Upper lobe of left lung (tissue), 6 donors: ENCODE measurements at regions not wholly inside any gene's neighbourhood (a gene's known extent, or its start where the extent isn't known, plus 50 kb on each side); places are given as distances from the start of the nearest gene placed in this dataset.

Experiments used
- ATAC-seq, 2 donors: fragments of 200-7000 bp; cut with Tn5 transposase; one replicate each; pipeline ENCODE4 v1.9.1; 2022; ENCODE audit warnings: mild to moderate bottlenecking in 2 of 2, moderate library complexity in 2 of 2; ENCODE audit not compliant: low FRiP score in 2 of 2
- DNase-seq, 2 donors: peaks; one replicate each; pipeline ENCODE4 v3.0.0-alpha.2; 2019 to 2020
- H3K27ac ChIP-seq, 4 donors: fragments of 200-600 bp; sonication (generic); one replicate each; pipeline ENCODE4 v1.5.1; 2016 to 2019
- H3K27me3 ChIP-seq, 4 donors: fragments of 200-600 bp; sonication (generic); one replicate each; pipeline ENCODE4 v1.5.1; 2017 to 2019
- H3K36me3 ChIP-seq, 4 donors: fragments of 200-600 bp; sonication (generic); one replicate each; pipeline ENCODE4 v1.5.1; 2016 to 2019
- H3K4me1 ChIP-seq, 4 donors: fragments of 200-600 bp; sonication (generic); one replicate each; pipeline ENCODE4 v1.5.1; 2018 to 2019
- H3K4me3 ChIP-seq, 4 donors: fragments of 200-600 bp; sonication (generic); one replicate each; pipeline ENCODE4 v1.5.1; 2017 to 2019; ENCODE audit warnings: mild to moderate bottlenecking in 2 of 4, moderate library complexity in 1 of 4
- H3K9me3 ChIP-seq, 4 donors: fragments of 200-600 bp; sonication (generic); one replicate each; pipeline ENCODE4 v1.5.1; 2018 to 2019
- EP300 ChIP-seq, 4 donors: sonication (generic); formaldehyde crosslinking; IDR thresholded peaks; one replicate each; pipeline ENCODE4 v1.5.1; 2017; ENCODE audit warnings: antibody characterized with exemption in 4 of 4, control low read depth in 2 of 4
- POLR2A ChIP-seq, 4 donors: fragments of 450-650 bp; IDR thresholded peaks; one replicate each; pipeline ENCODE4 v1.5.1; 2016 to 2017; ENCODE audit warnings: antibody characterized with exemption in 4 of 4, mild to moderate bottlenecking in 2 of 4
- POLR2AphosphoS5 ChIP-seq, 2 donors: sonication (generic); formaldehyde crosslinking; IDR thresholded peaks; one replicate each; pipeline ENCODE4 v1.5.1; 2017; ENCODE audit warnings: antibody characterized with exemption in 2 of 2
- WGBS, 2 donors: methylation state at CpG; one replicate each; pipeline ENCODE4 v1.1.5; 2017 to 2018; 5-methylcytosine and 5-hydroxymethylcytosine counted together
- TF ChIP-seq, protein P1 (sequence below), 6 experiments: fragments of 450-650 bp in 4 of 6; fragments of 200-600 bp in 2 of 6; sonication (generic) in 2 of 6; IDR thresholded peaks; one replicate each; pipeline ENCODE4 v1.5.1; 2016 to 2019; ENCODE audit warnings: antibody characterized with exemption in 6 of 6
- donor health status: DM: no; HTN: no; CAD: no; lungs with moderate emphysema.
- donor health status: DM: no; HTN: yes; CAD: no; lungs with severe emphysema.

- 55 to 66% methylated on average over 4 of the region's 4 CpGs for WGBS, 2 donors
- H3K4me1 ChIP-seq, result no peaks in the 10 kb centered on the region
- no peak overlapping the region for H3K27ac ChIP-seq
- no peaks in the 10 kb centered on the region for H3K27me3 ChIP-seq
- no peak for TF ChIP-seq POLR2A (IDR thresholded peaks at IDR 0.05)
- TF ChIP-seq, protein P1, sequence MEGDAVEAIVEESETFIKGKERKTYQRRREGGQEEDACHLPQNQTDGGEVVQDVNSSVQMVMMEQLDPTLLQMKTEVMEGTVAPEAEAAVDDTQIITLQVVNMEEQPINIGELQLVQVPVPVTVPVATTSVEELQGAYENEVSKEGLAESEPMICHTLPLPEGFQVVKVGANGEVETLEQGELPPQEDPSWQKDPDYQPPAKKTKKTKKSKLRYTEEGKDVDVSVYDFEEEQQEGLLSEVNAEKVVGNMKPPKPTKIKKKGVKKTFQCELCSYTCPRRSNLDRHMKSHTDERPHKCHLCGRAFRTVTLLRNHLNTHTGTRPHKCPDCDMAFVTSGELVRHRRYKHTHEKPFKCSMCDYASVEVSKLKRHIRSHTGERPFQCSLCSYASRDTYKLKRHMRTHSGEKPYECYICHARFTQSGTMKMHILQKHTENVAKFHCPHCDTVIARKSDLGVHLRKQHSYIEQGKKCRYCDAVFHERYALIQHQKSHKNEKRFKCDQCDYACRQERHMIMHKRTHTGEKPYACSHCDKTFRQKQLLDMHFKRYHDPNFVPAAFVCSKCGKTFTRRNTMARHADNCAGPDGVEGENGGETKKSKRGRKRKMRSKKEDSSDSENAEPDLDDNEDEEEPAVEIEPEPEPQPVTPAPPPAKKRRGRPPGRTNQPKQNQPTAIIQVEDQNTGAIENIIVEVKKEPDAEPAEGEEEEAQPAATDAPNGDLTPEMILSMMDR (IDR thresholded peaks at IDR 0.05), result no peak
- TF ChIP-seq POLR2AphosphoS5 (IDR thresholded peaks at IDR 0.05), result no peak
- TF ChIP-seq EP300 (IDR thresholded peaks at IDR 0.05), result no peak
- ATAC-seq (no peak), DNase-seq (no peak)
- no peaks in the 10 kb centered on the region for H3K9me3 ChIP-seq
- H3K36me3 ChIP-seq, result no peaks in the 10 kb centered on the region
- no peak overlapping the region for H3K4me3 ChIP-seq
Observed at GRCh38 chr9:135017899-135018298, 69.6 kb upstream of the OLFM1 start.

DNA sequence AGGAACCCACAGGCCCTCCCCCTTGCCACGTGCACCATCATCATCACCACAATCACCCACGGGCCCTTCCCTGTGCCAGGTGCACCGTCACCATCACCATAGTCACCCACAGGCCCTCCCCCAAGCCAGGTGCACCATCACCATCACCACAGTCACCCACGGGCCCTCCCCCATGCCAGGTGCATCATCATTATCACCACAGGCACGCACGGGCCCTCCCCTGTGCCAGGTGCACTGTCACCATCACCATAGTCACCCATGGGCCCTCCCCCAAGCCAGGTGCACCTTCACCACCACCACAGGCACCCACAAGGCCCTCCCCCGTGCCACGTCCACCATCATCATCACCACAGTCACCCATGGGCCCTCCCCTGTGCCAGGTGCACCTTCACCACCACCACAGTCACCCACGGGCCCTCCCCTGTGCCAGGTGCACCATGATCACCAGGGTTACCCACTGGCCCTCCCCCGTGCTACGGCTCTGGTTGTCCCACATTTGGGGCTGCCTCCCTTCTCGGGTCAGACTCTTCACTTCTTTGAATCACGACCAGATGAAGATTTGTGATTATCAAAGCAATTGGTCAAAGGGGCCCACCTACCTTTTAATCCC lies 69.1 kb upstream of the OLFM1 start:
- no peaks in the 10 kb centered on the region for H3K27me3 ChIP-seq
- H3K27ac ChIP-seq, result no peak overlapping the region
- peaks cover 0 to 5% (median 0%) of the 10 kb centered on the region in 4 donors for H3K4me1 ChIP-seq
- ATAC-seq, result no peak
- H3K36me3 ChIP-seq, result no peaks in the 10 kb centered on the region
- H3K4me3 ChIP-seq, result no peak overlapping the region
- no peak for TF ChIP-seq EP300 (IDR thresholded peaks at IDR 0.05)
- no peak for TF ChIP-seq POLR2AphosphoS5 (IDR thresholded peaks at IDR 0.05)
- TF ChIP-seq, protein P1 (IDR thresholded peaks at IDR 0.05), result no peak
- no peak for TF ChIP-seq POLR2A (IDR thresholded peaks at IDR 0.05)
- WGBS, 2 donors, result 77 to 79% methylated on average over 13 of the region's 13 CpGs
- DNase-seq, result peak in 1 of 2 donors; percentile 39
- H3K9me3 ChIP-seq, result no peaks in the 10 kb centered on the region

DNA sequence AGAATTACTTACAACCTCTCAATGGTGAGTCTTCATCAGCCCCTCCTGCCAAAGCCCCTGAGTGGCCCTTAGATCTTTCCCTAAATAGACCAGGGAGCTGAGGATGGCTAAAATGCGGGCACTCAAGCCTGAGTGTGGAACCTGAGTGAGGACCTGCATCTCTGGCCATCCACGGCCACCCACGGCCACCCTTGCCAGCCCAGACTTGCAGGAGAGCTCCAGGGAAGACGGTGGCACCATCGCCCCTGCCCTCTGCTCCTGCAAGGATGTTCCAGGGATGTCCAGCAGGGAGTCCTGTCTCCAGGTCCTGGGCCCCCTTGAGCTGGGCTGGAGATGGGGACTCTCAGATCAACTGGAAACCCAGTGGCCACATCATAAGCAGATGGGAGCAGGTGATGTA lies 68.2 kb upstream of the OLFM1 start:
- no peaks in the 10 kb centered on the region for H3K9me3 ChIP-seq
- DNase-seq, result peak in 1 of 2 donors; percentile 42
- 72% methylated on average over 4 of the region's 5 CpGs; no CpG with 5 or more reads in 1 of the 2 donors for WGBS, 2 donors
- no peaks in the 10 kb centered on the region for H3K27me3 ChIP-seq
- H3K36me3 ChIP-seq, result no peaks in the 10 kb centered on the region
- no peak overlapping the region for H3K27ac ChIP-seq
- H3K4me3 ChIP-seq, result no peak overlapping the region
- ATAC-seq, result no peak
- H3K4me1 ChIP-seq, result peaks cover 0 to 9% (median 0%) of the 10 kb centered on the region in 4 donors
- TF ChIP-seq POLR2A (IDR thresholded peaks at IDR 0.05) (no peak), EP300 (IDR thresholded peaks at IDR 0.05) (no peak), POLR2AphosphoS5 (IDR thresholded peaks at IDR 0.05) (no peak)
- TF ChIP-seq, protein P1 (IDR thresholded peaks at IDR 0.05), result no peak

DNA sequence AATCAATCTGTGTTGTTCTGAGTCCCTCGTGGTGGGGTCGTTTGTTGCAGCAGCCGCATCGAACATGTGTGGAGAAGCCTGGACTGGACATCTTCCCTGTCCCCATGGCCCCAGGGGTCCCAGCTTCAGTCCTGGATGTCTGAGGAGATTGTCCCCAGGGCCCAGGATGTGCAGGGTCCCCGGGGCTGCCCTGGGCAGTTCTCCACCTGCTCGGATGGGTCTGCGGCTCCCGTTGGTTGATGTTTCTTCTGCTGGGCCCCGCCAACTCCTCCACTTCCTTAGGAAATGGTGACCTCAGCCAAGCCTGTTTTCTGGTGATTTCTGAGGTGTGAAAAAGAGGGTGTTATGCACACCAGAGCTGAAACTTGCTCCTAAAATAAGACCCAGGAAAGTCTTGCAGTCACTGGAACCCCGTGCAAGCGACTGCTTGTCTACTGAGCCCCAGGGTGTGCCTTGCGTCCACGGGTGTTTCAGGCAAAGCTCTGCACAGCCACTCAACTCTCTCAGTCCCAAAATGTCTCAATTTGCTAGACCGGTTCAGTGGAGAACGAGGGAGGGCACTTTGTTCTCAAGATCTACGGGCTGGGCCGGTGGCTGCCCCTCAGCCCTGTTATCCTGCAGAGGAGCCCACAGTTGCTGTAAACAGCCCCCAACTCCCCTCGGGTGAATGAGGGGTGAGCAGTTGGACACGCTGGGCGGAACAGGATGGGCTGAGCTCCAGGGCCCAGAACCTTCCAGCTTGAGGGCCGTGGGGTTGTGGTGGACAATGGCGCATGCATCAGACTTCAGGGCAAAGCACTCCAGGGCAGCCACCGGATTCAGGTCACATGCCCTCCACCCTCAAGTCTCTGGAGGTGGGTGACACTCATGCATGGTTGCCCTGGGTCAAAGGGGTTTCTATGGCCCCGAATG lies 66.7 kb upstream of the OLFM1 start:
- 72 to 78% methylated on average over 21 to 24 of the region's 24 CpGs for WGBS, 2 donors
- ATAC-seq (no peak), DNase-seq (no peak)
- H3K4me1 ChIP-seq, result peaks cover 0 to 9% (median 0%) of the 10 kb centered on the region in 4 donors
- no peak overlapping the region for H3K27ac ChIP-seq
- no peak for TF ChIP-seq EP300 (IDR thresholded peaks at IDR 0.05)
- TF ChIP-seq POLR2AphosphoS5 (IDR thresholded peaks at IDR 0.05), result no peak
- TF ChIP-seq, protein P1 (IDR thresholded peaks at IDR 0.05), result no peak
- TF ChIP-seq POLR2A (IDR thresholded peaks at IDR 0.05), result no peak
- H3K9me3 ChIP-seq, result no peaks in the 10 kb centered on the region
- no peaks in the 10 kb centered on the region for H3K36me3 ChIP-seq
- no peak overlapping the region for H3K4me3 ChIP-seq
- no peaks in the 10 kb centered on the region for H3K27me3 ChIP-seq
